ENCODE measurements at regions not wholly inside any gene's neighbourhood (a gene's known extent, or its start where the extent isn't known, plus 50 kb on each side); places are given as distances from the start of the nearest gene placed in this dataset.

- no peaks in the 10 kb centered on the region for H3K27me3 ChIP-seq (ENCODE audit: control insufficient read depth, insufficient read depth, low read length)
- intact Hi-C loops (cut with DNase I) = no loop called here
- no peak overlapping the region for H3K9ac ChIP-seq (ENCODE audit: low read length in 3 of 3)
- H3K27ac ChIP-seq (ENCODE audit: low read depth in 2 of 2, low read length in 2 of 2) = no peak overlapping the region
- DNase-seq (no peak), FAIRE-seq (no peak)
- H3K4me3 ChIP-seq (ENCODE audit: low read length in 3 of 3) = no peak overlapping the region
- TF ChIP-seq, protein P1, sequence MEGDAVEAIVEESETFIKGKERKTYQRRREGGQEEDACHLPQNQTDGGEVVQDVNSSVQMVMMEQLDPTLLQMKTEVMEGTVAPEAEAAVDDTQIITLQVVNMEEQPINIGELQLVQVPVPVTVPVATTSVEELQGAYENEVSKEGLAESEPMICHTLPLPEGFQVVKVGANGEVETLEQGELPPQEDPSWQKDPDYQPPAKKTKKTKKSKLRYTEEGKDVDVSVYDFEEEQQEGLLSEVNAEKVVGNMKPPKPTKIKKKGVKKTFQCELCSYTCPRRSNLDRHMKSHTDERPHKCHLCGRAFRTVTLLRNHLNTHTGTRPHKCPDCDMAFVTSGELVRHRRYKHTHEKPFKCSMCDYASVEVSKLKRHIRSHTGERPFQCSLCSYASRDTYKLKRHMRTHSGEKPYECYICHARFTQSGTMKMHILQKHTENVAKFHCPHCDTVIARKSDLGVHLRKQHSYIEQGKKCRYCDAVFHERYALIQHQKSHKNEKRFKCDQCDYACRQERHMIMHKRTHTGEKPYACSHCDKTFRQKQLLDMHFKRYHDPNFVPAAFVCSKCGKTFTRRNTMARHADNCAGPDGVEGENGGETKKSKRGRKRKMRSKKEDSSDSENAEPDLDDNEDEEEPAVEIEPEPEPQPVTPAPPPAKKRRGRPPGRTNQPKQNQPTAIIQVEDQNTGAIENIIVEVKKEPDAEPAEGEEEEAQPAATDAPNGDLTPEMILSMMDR (IDR thresholded peaks at IDR 0.05; ENCODE audit: borderline replicate concordance, extremely low read depth, insufficient read depth) = no peak
- H3K9me3 ChIP-seq (ENCODE audit: control insufficient read depth in 2 of 3, insufficient read depth in 1 of 3, low read length in 3 of 3) = no peaks in the 10 kb centered on the region
- H3K4me1 ChIP-seq (ENCODE audit: control insufficient read depth in 2 of 3, insufficient read depth in 2 of 3, low read depth in 1 of 3, low read length in 3 of 3) = no peaks in the 10 kb centered on the region
- H3K36me3 ChIP-seq (ENCODE audit: control insufficient read depth in 2 of 3, insufficient read depth in 3 of 3, low read length in 3 of 3) = no peaks in the 10 kb centered on the region
Observed at GRCh38 chr1:194068446-194069167, 882.2 kb upstream of the B3GALT2 start.

DNA sequence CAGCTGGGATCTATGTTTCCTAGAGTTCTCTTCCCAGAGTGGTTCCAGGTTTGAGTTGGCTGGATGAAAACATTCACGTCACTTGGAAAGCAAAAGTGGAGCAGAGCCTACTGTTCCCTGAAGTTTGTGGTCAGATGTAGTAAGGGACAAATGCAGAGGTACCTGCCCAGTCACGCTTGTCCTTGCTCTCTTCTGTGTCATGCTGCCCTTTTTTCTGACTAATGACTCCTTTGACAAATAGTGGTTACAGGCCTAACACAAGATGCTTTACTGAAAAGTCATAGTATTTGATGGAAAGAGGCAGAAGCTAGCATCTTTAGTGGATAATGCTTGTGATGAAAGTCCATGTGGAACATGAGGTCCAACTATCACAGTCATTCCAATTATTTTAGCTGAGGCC is 881.4 kb upstream of the B3GALT2 start:
- H3K4me1 ChIP-seq (ENCODE audit: control insufficient read depth in 2 of 3, insufficient read depth in 2 of 3, low read depth in 1 of 3, low read length in 3 of 3) = no peaks in the 10 kb centered on the region
- no peaks in the 10 kb centered on the region for H3K36me3 ChIP-seq (ENCODE audit: control insufficient read depth in 2 of 3, insufficient read depth in 3 of 3, low read length in 3 of 3)
- H3K27me3 ChIP-seq (ENCODE audit: control insufficient read depth, insufficient read depth, low read length) = no peaks in the 10 kb centered on the region
- no peak overlapping the region for H3K4me3 ChIP-seq (ENCODE audit: low read length in 3 of 3)
- no peak overlapping the region for H3K9ac ChIP-seq (ENCODE audit: low read length in 3 of 3)
- no peak overlapping the region for H3K27ac ChIP-seq (ENCODE audit: low read depth in 2 of 2, low read length in 2 of 2)
- H3K9me3 ChIP-seq (ENCODE audit: control insufficient read depth in 2 of 3, insufficient read depth in 1 of 3, low read length in 3 of 3) = no peaks in the 10 kb centered on the region
- no peak for FAIRE-seq
- intact Hi-C loops (cut with DNase I) = no loop called here
- DNase-seq = no peak
- TF ChIP-seq, protein P1 (IDR thresholded peaks at IDR 0.05; ENCODE audit: borderline replicate concordance, extremely low read depth, insufficient read depth) = no peak

GRCh38 chr1:194062962-194063361 is 876.5 kb upstream of the B3GALT2 start:
- Histone ChIP-seq H3K9me3 (ENCODE audit: control insufficient read depth in 2 of 3, insufficient read depth in 1 of 3, low read length in 3 of 3) (no peaks in the 10 kb centered on the region), H3K27ac (ENCODE audit: low read depth in 2 of 2, low read length in 2 of 2) (no peak overlapping the region)
- intact Hi-C loops (cut with DNase I) = no loop called here

More at GRCh38 chr1:194062962-194063361, 876.5 kb upstream of the B3GALT2 start:
- no peak for FAIRE-seq
- Histone ChIP-seq H3K4me1 (ENCODE audit: control insufficient read depth in 2 of 3, insufficient read depth in 2 of 3, low read depth in 1 of 3, low read length in 3 of 3) (no peaks in the 10 kb centered on the region), H3K27me3 (ENCODE audit: control insufficient read depth, insufficient read depth, low read length) (no peaks in the 10 kb centered on the region), H3K4me3 (ENCODE audit: low read length in 3 of 3) (no peak overlapping the region), H3K9ac (ENCODE audit: low read length in 3 of 3) (no peak overlapping the region), H3K36me3 (ENCODE audit: control insufficient read depth in 2 of 3, insufficient read depth in 3 of 3, low read length in 3 of 3) (no peaks in the 10 kb centered on the region)
- TF ChIP-seq, protein P1 (IDR thresholded peaks at IDR 0.05; ENCODE audit: borderline replicate concordance, extremely low read depth, insufficient read depth) = no peak
- no peak for DNase-seq

All from kidney (tissue), 13 donors.